ENCODE measurements at regions not wholly inside any gene's neighbourhood (a gene's known extent, or its start where the extent isn't known, plus 50 kb on each side); places are given as distances from the start of the nearest gene placed in this dataset.
"Not testable (repeated sequence)": the region's sequence is repeated elsewhere in the genome, so short reads cannot be mapped to it uniquely, and the experiment has no call there.

DNA sequence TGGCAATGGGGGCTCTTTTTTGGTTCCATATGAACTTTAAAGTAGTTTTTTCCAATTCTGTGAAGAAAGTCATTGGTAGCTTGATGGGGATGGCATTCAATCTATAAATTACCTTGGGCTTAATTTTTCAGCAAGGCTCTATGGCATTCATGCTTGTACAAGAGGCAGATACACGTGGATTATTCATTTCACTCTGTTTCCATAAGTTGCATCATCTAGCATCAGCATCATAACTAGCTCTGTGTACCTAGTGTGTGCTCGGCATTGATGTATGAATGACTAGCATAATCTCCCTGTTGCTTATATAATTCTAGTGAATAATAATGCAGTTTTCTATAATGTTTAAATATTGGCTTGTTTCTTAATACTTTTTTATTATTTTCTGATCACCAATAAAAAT, 335.2 kb upstream of the CNTNAP2 start:
- TF ChIP-seq, protein P1, sequence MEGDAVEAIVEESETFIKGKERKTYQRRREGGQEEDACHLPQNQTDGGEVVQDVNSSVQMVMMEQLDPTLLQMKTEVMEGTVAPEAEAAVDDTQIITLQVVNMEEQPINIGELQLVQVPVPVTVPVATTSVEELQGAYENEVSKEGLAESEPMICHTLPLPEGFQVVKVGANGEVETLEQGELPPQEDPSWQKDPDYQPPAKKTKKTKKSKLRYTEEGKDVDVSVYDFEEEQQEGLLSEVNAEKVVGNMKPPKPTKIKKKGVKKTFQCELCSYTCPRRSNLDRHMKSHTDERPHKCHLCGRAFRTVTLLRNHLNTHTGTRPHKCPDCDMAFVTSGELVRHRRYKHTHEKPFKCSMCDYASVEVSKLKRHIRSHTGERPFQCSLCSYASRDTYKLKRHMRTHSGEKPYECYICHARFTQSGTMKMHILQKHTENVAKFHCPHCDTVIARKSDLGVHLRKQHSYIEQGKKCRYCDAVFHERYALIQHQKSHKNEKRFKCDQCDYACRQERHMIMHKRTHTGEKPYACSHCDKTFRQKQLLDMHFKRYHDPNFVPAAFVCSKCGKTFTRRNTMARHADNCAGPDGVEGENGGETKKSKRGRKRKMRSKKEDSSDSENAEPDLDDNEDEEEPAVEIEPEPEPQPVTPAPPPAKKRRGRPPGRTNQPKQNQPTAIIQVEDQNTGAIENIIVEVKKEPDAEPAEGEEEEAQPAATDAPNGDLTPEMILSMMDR (conservative IDR thresholded peaks at IDR 0.05 in 1 of 2, IDR thresholded peaks at IDR 0.05 in 1 of 2; ENCODE audit: extremely low read depth in 1 of 2, insufficient read depth in 1 of 2, low read depth in 1 of 2, low read length in 2 of 2), result not testable (repeated sequence)
- TF ChIP-seq EZH2 (IDR thresholded peaks at IDR 0.05; ENCODE audit: borderline replicate concordance, low read length), result not testable (repeated sequence)
